Tongue (tissue), 1 donor: ENCODE measurements at regions not wholly inside any gene's neighbourhood (a gene's known extent, or its start where the extent isn't known, plus 50 kb on each side); places are given as distances from the start of the nearest gene placed in this dataset.
A peak's percentile ranks its signal among the peaks of the same experiment; 100 is the strongest.
"Not testable (repeated sequence)": the region's sequence is repeated elsewhere in the genome, so short reads cannot be mapped to it uniquely, and the experiment has no call there.

Experiments used
- DNase-seq: peaks from one replicate; pipeline ENCODE4 v3.0.0-alpha.2; 2015

- DNase-seq, result no peak
These were observed 60.5 kb downstream of the DSEL start for GRCh38 chr18:67455890-67456501.

DNA sequence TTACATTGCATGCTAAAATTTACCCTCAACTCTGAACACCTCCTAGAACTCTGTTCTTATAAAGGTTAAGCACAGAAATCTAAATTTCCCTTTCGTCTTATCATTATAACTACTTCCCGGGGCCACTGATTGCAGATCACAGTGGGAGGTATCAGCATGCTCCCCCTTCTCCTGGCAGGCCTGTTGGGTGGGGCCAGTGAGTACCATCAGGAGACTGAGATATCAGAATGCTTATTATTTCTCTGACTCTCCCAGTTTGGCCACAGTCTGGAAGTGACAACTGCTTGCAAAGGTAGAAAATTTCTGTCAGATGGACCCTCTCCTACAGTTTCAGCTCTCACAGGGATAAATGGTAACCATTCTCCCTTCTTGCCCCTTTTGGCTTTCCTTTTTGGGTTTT lies 62.6 kb downstream of the DSEL start:
- no peak for DNase-seq

GRCh38 chr18:67451960-67452359 lies 64.6 kb downstream of the DSEL start:
- DNase-seq, result no peak

- not testable (repeated sequence) for DNase-seq
These were observed 65.4 kb downstream of the DSEL start for GRCh38 chr18:67451101-67451500.

DNA sequence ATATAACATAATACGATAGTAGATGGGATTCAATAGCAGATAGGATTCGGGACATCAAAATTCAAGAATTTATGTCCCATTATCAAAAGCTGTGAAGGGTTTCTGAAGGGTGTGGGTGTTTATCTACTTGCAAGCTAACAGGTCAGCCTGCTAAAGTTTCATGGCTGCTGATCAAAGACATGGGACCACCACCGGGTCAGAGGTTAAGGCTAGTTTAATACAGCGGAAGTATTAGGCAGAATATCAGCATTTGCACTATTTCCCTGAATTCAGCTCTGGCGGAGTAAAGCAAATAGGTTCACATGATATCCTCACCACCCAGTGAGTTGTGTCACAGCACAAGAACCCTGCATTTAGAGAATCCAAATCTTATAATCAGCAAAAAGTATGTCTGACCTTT lies 82.5 kb downstream of the DSEL start:
- DNase-seq, result no peak

DNA sequence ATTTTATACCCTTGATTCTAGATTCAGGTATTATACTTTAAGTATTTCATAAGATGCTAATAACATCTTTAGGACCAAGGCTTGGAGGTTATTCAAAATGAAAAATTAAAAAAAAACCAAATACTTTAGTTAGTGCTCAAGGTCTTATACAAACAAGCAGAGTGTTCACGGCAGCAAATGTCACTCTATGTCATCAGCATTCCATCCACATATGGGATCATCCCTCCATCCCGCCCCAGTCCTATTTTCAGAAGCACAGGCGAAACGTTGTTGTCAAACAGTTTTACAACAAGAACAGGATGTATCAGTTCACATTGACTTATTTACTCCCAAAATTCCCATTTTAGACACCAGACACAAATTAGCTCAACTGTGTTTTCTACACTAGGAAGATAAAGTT lies 83.7 kb downstream of the DSEL start:
- no peak for DNase-seq

DNA sequence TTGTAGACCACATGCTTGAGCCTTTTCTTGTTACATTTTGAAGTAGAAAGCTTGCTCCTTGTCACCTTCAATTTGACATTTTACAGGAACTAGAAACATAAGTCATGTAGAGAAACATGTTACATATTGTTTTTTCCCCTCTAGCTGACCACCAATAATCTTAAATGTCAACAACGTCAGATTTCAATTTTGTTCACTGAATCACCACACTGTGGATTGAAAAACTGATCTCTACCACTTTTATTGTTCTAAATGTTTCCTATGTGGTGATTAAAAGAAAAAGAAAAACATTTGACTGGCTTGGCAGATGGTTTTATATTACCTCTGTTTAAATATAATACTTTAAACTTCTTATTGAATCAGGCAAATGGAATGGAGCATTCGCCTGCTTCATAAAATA lies 87.7 kb downstream of the DSEL start:
- DNase-seq, result peak; percentile 6

- DNase-seq, result no peak
These were observed 88.4 kb downstream of the DSEL start for GRCh38 chr18:67428158-67428557.

DNA sequence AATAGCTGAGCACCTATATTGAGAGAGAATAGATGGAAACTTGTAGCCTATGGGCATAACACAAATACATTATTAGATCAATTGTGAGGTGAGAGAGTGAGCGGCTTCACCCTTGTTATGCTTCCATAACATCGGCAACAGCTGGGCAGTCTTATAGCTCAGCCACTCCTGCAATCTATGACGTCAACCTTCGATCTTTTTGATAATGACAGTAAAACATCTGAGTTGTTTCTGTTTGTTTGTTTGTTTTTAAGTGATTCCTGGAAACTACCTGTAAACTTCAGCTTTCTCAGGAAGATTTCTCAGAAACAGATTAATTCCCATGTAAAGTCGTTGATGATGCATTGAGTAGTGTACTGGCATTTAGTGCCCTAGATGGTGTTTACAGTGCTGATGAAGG lies 90.0 kb downstream of the DSEL start:
- no peak for DNase-seq

DNA sequence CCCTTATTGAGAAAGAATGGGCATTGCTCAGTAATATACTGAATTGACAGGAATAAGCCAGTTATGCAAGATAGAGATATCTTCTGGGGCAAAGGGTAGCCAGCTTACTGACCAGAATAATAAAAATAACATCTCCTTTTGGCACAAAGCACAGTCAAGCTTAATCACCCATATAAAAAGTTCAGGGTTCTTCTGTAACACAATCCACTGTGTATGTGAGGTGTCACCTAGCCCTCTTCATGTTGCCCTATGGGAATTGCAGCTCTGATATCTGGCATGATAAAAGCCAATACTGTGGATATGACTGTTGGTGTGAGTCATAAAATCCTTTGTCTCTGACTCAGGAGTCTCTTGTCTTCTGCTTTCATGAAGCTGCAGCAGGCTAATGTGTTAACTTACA lies 90.8 kb downstream of the DSEL start:
- DNase-seq, result no peak

DNA sequence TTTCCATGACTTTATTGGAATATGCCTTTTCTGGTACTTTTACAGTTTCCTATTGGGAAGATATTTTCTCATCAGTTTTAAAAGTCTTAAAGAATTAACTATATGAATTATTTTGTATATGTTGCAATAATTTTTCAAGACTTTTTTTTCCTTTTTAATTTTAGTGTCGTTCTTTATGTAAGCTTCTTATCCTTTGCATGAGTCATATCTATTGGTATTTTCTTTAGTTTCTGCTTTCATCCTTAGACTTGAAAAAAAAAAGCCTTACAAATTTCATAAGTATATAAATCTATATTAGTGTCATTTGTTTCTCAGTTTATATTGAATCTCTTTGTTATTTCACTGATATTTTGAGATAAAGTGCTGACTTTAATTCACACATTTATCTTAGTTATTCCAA lies 94.9 kb downstream of the DSEL start:
- DNase-seq, result no peak

- no peak for DNase-seq
These were observed 98.5 kb downstream of the DSEL start for GRCh38 chr18:67417864-67418523.

DNA sequence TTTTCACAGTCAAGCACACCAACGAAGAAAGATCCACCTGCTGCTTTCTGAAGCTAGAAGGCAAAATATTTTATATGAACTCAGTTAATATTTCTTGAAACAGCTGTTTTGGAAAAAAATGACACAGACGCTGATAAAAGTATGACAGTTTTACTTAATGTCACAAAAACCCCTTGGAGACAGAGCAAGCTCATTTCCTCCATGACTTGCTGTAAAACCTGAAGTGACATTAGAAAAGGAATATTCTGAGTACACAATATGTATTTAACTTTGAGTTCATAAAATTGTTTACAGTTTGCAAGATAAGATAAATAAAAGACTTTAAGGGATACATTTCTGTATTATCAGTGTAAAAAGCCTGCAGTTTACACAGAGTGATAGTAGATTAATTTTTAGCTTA lies 105.4 kb downstream of the DSEL start:
- DNase-seq, result no peak

- peak; percentile 6 for DNase-seq
These were observed 106.1 kb downstream of the DSEL start for GRCh38 chr18:67410075-67411070.

DNA sequence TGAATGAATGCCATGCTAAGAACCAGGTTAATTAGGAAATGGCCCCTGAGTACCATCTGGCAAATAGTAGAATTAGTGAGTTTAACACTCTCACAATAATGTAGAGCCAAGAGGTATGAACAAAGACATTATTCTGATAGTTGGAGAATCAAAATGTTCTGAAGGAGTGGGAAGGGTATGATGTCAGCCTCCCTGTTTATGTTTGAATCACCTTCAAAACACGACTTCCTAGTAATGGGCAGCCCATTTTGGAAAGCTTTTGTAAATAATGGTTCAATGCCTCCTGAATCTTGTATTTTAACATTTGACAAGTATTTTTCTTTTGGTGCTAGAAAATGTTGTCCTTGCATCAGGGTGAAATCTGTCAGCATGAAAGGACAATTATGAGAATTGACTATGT lies 108.3 kb downstream of the DSEL start:
- no peak for DNase-seq

GRCh38 chr18:67406714-67407113 lies 109.8 kb downstream of the DSEL start:
- DNase-seq, result no peak

GRCh38 chr18:67402543-67402942 lies 114.0 kb downstream of the DSEL start:
- no peak for DNase-seq

DNA sequence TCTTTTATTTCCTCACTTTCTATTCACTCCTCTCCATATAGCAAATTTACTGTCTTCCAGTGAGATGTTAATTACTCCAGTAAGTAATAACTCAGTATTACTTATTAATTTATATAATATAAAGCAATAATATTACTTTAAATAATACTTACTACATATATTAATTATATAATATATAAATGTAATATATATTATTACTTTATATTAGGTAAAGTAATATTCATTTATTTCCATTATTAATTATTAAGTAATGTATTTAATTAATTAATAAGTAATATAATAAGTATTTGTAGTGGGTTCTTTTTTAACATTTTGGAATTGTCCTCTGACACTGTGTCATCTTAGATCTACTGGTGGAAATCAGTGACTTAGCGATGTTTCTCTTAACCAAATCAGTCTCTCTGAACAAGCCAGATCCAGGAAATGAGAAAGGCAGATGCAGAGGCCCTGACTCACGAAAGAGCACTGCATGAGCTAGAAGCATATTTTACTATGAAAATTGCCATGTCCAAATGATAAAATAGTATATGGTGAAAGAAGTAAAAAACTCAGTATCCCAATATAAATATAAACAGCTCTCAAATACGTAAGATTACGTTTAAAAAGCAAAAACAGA lies 115.9 kb downstream of the DSEL start:
- DNase-seq, result no peak

DNA sequence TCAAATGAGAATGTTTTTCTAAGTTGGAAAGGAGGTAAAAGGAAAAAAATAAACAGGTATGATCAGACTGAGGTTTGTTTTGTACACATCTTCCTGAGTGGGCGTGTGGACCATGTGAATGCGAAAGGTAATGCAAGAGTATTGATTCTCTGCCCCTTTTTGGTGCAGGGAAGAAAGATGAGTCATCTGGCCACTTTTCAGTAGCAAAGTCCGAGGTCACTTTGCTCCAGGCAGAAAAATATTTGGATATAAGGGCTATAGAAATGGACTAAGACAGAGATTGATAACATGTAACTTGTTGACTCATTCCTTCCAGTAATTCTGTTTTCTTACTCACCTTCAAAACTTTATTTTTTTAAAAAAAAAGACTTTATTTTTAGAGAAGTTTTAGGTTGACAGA lies 130.5 kb downstream of the DSEL start:
- no peak for DNase-seq

GRCh38 chr18:67385455-67385854 lies 131.1 kb downstream of the DSEL start:
- DNase-seq, result no peak

- DNase-seq, result not testable (repeated sequence)
These were observed 132.5 kb downstream of the DSEL start for GRCh38 chr18:67384057-67384456.

- no peak for DNase-seq
These were observed 134.8 kb downstream of the DSEL start for GRCh38 chr18:67381608-67382150.
